ENCODE measurements at regions not wholly inside any gene's neighbourhood (a gene's known extent, or its start where the extent isn't known, plus 50 kb on each side); places are given as distances from the start of the nearest gene placed in this dataset.
A peak's percentile ranks its signal among the peaks of the same experiment; 100 is the strongest.

DNA sequence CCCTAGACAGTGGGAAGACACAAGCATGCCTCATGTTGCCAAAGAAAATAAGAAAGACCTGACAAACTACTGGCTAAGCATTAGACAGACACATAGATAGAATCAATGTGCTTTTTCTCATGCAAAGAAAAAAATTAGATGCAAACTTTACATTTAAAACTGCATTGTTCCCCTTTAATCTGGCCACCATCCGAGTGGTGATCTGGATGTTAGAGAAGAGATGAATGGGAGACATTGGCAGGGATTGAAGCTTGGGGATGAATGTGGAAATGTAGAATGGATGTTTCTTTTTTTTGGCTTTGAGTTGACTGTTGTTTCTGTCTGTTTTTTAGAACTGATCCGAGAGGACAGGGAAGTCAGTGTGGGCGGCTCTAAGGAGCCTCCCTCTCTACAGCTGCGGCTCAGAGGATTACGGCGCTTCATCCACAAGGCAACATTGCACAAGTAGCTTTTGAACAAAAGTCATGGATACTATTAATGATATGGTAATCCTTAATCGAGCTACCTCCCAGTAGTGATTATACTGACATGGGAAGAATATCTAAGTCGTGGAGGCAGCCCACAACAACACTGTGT is 53.0 kb downstream of the HELT start:
- Histone ChIP-seq H2AFZ (ENCODE audit: low read depth, low read length) (no peak overlapping the region), H3K9me3 (replicated peaks; ENCODE audit: control insufficient read depth, insufficient read depth, low read depth, low read length) (no peaks in the 10 kb centered on the region), H3K36me3 (ENCODE audit: control insufficient read depth, insufficient read depth, low read length) (no peaks in the 10 kb centered on the region), H3K4me1 (replicated peaks in 1 of 2; ENCODE audit: control insufficient read depth in 2 of 2, insufficient read depth in 2 of 2, low read length in 2 of 2) (no peaks in the 10 kb centered on the region), H3K9me1 (ENCODE audit: control insufficient read depth, insufficient read depth, low read length) (no peaks in the 10 kb centered on the region), H4K20me1 (replicated peaks; ENCODE audit: control insufficient read depth, insufficient read depth, low read length) (no peaks in the 10 kb centered on the region), H3K27me3 (ENCODE audit: control insufficient read depth in 2 of 2, insufficient read depth in 2 of 2, low read length in 2 of 2) (peaks cover 19 to 25% of the 10 kb centered on the region in 2 experiments; a peak in 4 of 5 replicates), H3K79me2 (ENCODE audit: control insufficient read depth, insufficient read depth, low read length) (no peaks in the 10 kb centered on the region), H3K4me2 (ENCODE audit: insufficient read depth, low read length) (no peak overlapping the region), H3K27ac (ENCODE audit: extremely low read depth, low read depth, low read length) (no peak overlapping the region), H3K9ac (ENCODE audit: insufficient read depth in 1 of 2, low read depth in 2 of 2, low read length in 2 of 2) (no peak overlapping the region), H3K4me3 (no peak overlapping the region)
- ChIA-PET CTCF (ENCODE audit: low intra/inter-chr PET ratio) (no interaction called here), POLR2A (interaction anchor here (0.6 to 0.9 kb wide), 2 partner anchors 15 to 50 kb away, joined by 3 to 4 read pairs; no protein-coding TSS in a partner anchor)
- no TSS peak for BruUV-seq (replicated peaks)
- in situ Hi-C loops (cut with MboI) (no loop called here), intact Hi-C loops (cut with micrococcal nuclease) (no loop called here)
- DNase-seq (ENCODE audit: extremely low read depth in 1 of 4, low spot score in 3 of 4), result no peak
- TF ChIP-seq BRD9 (IDR thresholded peaks at IDR 0.05; ENCODE audit: low read depth, partially characterized antibody) (no peak), HIVEP1 (CRISPR knock-in tag; IDR thresholded peaks at IDR 0.05) (no peak), ZNF586 (CRISPR knock-in tag; conservative IDR thresholded peaks at IDR 0.05) (no peak), BMI1 (IDR thresholded peaks at IDR 0.05; ENCODE audit: low read length) (no peak), NEUROD1 (IDR thresholded peaks at IDR 0.05; ENCODE audit: borderline replicate concordance, low read depth, low read length, partially characterized antibody) (no peak), STAT5B (CRISPR knock-in tag; IDR thresholded peaks at IDR 0.05) (no peak), SAFB (IDR thresholded peaks at IDR 0.05; ENCODE audit: borderline replicate concordance, low read depth, low read length) (no peak)
- TF ChIP-seq, protein P1, sequence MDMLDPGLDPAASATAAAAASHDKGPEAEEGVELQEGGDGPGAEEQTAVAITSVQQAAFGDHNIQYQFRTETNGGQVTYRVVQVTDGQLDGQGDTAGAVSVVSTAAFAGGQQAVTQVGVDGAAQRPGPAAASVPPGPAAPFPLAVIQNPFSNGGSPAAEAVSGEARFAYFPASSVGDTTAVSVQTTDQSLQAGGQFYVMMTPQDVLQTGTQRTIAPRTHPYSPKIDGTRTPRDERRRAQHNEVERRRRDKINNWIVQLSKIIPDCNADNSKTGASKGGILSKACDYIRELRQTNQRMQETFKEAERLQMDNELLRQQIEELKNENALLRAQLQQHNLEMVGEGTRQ (CRISPR knock-in tag; IDR thresholded peaks at IDR 0.05), result no peak
- FAIRE-seq, result no peak
- ATAC-seq, result peak; percentile 33; the same call in 2 of the 3 replicates
- 5% methylated on average over 8 of the region's 8 CpGs for WGBS (ENCODE audit: insufficient coverage, low coverage, missing lambda C conversion rate)
